IPS-11a (cell line): ENCODE measurements at regions not wholly inside any gene's neighbourhood (a gene's known extent, or its start where the extent isn't known, plus 50 kb on each side); places are given as distances from the start of the nearest gene placed in this dataset.

Experiments
- H3K4me3 ChIP-seq: one replicate; pipeline ENCODE4 v1.5.1; 2013; ENCODE audit warnings: low read depth, low read length, control low read depth

DNA sequence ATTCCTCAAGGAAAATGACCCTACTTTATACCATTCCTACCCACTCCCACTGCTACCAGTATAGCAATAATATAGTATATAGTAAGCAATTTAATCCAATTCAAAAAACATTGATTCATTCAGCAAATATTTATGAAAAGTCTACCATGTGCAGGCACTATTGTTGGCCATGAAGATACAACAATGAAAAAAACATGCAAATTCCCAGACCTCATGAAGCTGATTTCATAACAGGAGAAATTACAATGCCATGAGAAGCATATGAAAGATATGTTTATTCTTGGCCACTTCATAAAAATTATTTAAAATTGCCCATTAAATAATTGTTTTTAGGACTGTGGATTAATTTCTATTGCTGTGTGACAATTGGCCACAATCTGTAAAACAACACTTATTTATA lies 315.8 kb upstream of the COL8A1 start:
- H3K4me3 ChIP-seq: no peak overlapping the region

GRCh38 chr3:99321261-99321660 lies 317.1 kb upstream of the COL8A1 start:
- H3K4me3 ChIP-seq: no peak overlapping the region

GRCh38 chr3:99319961-99320360 lies 318.4 kb upstream of the COL8A1 start:
- no peak overlapping the region for H3K4me3 ChIP-seq

GRCh38 chr3:99319450-99319849 lies 318.9 kb upstream of the COL8A1 start:
- H3K4me3 ChIP-seq: no peak overlapping the region

DNA sequence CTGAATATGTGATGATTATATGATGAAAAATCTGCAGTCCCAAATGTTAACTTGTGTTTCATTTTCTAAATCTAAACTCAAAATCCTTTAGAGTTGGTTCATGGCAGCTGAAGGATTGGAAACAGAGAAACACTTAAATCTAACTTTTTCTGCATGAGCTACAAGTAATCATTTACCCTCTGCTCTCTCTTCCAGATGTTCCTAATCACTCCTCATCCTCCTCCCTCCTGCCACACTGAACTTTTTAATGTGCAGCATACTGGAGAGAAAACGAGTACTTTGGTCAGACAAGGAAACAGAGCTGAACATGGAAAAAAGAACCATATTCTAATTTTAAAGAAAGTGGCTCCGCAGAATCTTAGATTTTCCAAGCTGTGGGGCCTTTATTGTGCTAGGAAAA lies 321.2 kb upstream of the COL8A1 start:
- no peak overlapping the region for H3K4me3 ChIP-seq

DNA sequence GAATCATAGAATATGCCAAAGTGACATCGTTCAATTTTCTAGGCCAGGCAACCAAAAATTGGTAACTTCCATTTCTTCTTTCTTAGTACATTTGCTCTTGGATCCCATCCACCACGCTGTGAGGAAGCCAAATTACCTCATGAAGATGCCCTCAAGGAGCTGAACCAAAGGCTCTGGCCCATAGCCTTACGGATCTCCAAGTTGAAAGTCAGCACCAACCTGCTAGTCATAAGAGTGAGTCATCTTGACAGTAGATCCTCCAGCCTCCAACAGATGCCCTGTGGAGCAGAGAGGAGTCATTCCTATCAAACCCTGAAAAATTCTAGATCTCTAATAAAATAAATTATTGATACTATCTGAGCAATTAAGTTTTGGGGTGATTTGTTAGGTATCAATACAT lies 322.5 kb upstream of the COL8A1 start:
- no peak overlapping the region for H3K4me3 ChIP-seq

- no peak overlapping the region for H3K4me3 ChIP-seq
Observed at GRCh38 chr3:99313485-99313884, 324.9 kb upstream of the COL8A1 start.

- H3K4me3 ChIP-seq: no peak overlapping the region
Observed at GRCh38 chr3:99298661-99299060, 339.7 kb upstream of the COL8A1 start.

- no peak overlapping the region for H3K4me3 ChIP-seq
Observed at GRCh38 chr3:99295836-99296235, 342.6 kb upstream of the COL8A1 start.

DNA sequence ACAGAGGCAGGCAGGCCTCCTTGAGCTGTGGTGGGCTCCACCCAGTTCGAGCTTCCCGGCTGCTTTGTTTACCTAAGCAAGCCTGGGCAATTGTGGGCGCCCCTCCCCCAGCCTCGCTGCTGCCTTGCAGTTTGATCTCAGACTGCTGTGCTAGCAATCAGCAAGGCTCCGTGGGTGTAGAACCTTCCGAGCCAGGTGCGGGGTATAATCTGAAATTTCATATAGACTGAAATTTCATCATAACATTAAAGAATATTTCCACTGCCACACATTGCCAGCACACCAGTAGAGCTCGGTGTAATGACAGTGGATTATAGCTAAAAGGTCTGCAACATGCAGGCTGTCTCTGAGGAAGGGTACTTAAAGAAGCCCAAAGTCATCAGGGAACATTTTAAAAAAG lies 344.3 kb upstream of the COL8A1 start:
- H3K4me3 ChIP-seq: peak overlapping the region; percentile 17

DNA sequence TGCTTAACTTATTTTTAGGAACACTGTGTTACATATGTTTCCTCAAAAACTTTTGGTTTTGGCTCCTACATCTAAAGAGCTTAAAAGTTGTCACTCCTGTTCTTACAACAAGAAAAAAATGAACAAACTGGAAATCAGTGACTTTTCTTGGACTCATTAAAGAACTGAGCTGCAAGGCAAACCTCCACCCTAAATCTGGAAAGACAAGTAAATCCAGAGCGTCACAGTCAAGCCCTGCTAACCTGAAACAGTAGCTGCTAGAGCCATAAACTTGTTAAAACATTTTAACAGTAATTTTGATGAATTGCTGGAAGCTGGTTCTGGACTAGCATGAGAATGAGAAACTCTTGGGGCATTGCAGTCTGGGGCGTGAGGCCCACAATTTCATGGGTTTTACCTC lies 350.5 kb upstream of the COL8A1 start:
- H3K4me3 ChIP-seq: no peak overlapping the region

GRCh38 chr3:99286266-99286845 lies 352.0 kb upstream of the COL8A1 start:
- no peak overlapping the region for H3K4me3 ChIP-seq

DNA sequence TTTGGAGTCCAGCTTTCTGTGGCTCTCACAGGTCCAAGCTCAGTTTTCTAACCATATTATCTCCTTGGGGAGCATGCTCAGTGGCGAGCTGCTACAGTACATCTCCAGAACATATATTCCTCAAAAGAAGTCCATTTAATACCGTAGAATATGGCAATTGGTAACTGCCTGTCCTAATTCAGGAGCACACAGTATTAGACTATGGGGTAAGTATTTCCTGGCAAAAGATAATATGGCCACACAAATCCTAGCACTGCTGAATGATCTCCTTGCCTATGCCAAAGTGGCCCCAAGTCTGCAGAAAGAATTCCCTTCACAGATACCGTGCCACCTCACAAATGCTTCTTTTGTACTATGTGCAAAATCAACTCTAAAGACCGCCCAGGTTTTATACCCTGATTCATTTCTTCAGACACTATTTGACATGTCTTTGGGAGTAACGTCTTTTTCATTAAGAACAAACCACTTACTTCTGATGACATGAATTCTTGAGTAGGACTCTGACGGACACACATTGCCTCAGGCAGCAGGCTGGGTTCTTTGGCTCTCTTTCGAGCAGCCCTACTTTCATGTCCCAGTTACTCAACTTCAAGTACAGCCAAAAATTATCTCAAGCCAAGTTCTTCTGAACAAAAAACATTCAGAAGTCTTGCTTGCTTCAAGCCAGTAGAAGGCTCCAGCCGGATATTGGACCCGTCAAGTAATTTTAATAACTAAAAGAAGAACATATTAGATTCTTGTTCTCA lies 368.3 kb upstream of the DCBLD2 start:
- H3K4me3 ChIP-seq: no peak overlapping the region

DNA sequence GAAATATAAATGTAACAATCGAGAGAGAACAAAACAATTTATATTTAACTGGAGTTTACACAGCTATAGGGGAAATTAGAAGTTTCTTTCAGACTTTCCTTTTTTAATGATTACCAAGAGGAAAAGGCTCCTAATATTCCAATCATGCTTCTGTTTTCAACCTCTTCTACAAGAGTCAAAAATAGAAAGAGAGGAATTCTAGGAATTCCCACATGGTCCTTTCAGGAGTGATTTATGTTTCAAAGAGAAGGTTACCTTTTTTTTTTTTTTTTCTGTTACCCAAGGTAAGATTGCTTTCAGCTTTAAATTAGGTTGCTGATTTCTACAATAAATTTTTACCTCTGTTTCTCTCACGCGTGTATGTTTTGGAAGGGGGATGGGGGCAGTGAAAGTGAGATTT lies 355.3 kb upstream of the DCBLD2 start:
- H3K4me3 ChIP-seq: no peak overlapping the region

- no peak overlapping the region for H3K4me3 ChIP-seq
Observed at GRCh38 chr3:99253963-99254355, 352.5 kb upstream of the DCBLD2 start.

DNA sequence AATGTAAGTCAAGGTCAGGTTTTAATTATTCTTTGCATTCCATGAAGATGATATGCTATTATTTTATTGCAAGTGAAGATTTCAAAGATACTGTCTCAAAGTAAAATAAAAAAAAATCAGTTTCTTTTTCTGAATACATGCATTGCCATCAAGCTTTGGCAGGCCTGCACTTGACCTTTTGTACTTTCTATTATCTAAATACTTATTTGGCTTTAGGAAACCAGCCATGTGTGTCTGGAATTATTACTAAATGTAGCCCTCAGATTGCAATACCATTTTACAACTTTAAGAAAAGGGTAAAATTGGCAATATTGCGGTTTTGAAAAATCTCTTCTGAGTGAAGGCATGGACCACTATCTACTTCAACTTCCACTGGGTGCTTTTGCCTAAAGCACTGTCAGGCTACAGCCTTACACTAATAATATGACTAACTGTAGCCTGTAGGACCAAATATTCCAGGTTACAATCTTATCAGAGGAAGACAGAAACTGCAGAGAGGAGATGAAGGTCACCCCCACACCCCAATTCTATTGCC lies 349.4 kb upstream of the DCBLD2 start:
- no peak overlapping the region for H3K4me3 ChIP-seq

DNA sequence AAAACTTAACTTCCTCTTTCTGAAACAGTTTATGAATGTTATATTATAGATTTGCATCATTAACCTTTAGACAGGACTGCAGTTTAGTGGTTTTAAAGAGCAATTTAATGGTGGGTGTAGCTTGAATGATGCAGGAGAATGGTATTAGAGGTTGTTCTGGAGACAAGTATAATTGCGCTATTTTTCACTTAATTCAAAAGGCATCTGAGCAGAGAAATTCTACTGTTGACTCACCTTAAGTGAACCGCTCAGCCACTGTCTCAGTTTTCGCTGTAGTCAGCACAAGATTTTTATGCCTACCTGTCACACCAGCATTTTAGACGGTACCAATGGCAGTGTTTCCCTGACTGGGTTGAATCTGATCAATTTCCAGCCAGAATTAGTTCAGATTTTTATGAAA lies 348.8 kb upstream of the DCBLD2 start:
- H3K4me3 ChIP-seq: no peak overlapping the region

DNA sequence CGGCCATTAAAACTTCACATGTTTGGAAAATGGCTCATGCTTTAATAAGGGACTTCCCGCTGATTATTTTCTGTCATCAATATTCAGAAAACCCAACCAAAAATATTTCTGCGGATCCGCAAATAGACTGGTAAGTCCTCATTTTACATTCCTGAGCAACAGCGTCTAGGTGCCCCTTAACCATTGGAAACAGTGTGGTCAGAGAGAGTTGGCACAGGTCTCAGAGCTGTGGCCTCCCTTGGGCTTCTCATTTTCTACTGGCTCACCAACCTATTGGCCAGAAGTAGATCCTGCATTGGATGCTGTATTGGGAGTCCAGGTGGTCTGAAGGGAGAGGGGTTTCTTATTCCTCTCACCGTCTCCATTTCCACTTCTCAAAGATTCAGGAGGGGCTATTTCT lies 348.1 kb upstream of the DCBLD2 start:
- H3K4me3 ChIP-seq: no peak overlapping the region

DNA sequence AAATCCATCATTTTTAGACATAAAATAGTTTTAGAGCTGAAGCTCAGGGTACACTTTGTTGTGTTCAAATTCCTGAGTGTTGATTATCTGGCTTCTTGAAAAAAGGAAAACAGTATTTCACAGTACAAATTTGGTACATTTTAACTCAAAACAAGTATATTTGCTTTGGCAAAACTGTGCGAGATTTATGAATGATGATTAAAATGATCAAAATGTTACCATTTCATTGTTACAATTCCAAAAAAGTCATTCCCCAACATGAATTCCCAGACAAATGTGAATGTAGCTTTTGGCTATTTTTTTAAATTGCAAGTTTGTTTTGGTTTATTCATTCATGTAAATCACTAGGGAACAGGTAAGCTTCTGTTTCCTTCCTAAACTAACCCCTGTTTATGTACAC lies 347.4 kb upstream of the DCBLD2 start:
- no peak overlapping the region for H3K4me3 ChIP-seq

GRCh38 chr3:99248130-99248529 lies 346.6 kb upstream of the DCBLD2 start:
- no peak overlapping the region for H3K4me3 ChIP-seq

GRCh38 chr3:99246010-99246654 lies 344.6 kb upstream of the DCBLD2 start:
- H3K4me3 ChIP-seq: no peak overlapping the region

DNA sequence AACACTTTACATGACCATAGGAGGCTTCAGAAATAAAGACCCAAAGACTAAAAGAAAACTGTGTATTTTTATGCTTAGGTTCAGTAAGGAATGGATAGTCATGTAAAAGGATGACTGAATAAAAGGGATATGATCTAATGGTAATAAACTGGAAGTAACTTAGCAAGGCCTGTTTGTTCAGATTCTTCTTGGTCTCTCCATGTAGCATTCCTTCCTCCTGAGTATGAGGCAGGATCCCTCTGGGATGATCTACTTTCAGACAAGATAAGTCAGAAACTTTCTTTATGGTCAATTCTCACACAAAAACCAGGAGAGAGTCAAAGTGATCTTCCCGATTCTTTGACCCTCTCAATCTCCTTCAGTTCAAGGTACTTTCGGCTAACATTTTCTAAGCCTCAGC lies 340.8 kb upstream of the DCBLD2 start:
- H3K4me3 ChIP-seq: no peak overlapping the region
